ENCODE measurements at regions not wholly inside any gene's neighbourhood (a gene's known extent, or its start where the extent isn't known, plus 50 kb on each side); places are given as distances from the start of the nearest gene placed in this dataset.

DNA sequence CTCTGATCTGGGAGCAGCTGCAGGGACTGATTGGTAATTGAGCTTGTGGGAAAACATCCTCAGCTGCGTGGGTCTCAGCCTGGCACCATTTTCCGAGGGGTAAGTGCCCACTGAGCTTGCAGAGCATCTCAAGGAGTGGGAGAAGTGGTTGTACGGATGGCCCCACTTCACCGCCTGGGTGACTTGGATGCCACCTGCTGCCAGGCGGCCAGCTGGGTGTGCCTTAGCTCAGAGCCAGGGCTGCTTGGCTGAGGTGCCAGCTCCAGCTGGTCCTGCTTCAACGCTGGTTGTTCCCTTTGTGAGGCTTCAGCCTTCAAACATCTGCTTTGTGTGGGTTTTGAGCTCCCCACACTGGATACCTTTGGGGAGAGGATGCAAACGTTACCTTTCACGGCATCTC, 482.7 kb upstream of the EEF2KMT start:
- intact Hi-C loops (cut with micrococcal nuclease; ENCODE audit: unreplicated experiment) = no loop called here
- no peak for TF ChIP-seq EZH2phosphoT487 (IDR thresholded peaks at IDR 0.05; ENCODE audit: borderline replicate concordance, low read depth, low read length)
- TF ChIP-seq, protein P1, sequence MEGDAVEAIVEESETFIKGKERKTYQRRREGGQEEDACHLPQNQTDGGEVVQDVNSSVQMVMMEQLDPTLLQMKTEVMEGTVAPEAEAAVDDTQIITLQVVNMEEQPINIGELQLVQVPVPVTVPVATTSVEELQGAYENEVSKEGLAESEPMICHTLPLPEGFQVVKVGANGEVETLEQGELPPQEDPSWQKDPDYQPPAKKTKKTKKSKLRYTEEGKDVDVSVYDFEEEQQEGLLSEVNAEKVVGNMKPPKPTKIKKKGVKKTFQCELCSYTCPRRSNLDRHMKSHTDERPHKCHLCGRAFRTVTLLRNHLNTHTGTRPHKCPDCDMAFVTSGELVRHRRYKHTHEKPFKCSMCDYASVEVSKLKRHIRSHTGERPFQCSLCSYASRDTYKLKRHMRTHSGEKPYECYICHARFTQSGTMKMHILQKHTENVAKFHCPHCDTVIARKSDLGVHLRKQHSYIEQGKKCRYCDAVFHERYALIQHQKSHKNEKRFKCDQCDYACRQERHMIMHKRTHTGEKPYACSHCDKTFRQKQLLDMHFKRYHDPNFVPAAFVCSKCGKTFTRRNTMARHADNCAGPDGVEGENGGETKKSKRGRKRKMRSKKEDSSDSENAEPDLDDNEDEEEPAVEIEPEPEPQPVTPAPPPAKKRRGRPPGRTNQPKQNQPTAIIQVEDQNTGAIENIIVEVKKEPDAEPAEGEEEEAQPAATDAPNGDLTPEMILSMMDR (conservative IDR thresholded peaks at IDR 0.05; ENCODE audit: low read length) = no peak

DNA sequence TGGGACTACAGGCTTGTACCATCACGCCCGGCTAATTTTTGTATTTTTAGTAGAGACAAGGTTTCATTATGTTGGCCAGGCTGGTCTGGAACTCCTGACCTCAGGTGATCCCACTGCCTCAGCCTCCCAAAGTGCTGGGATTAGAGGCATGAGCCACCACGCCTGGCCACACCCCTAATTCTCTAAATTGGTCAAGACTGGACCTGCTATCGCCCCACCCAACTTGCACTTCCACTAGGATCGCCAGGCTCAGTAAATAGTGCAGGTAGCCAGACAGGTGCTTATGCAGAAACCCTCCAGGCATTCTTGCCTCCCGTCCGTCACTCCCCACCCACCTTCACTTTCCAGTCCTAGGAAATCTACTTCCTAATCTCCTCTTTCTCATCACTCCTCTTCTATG, 481.4 kb upstream of the EEF2KMT start:
- no peak for DNase-seq (ENCODE audit: low spot score)
- no peak overlapping the region for H3K4me2 ChIP-seq (ENCODE audit: low read length)
- POLR2A ChIA-PET = interaction anchor here (0.7 kb wide), 1 partner anchor 1542 kb away, joined by 3 read pairs; no protein-coding TSS in a partner anchor
- CTCF ChIA-PET (ENCODE audit: unreplicated experiment) = no interaction called here
- BruUV-seq (replicated peaks) = no TSS peak
- TF ChIP-seq EZH2phosphoT487 (IDR thresholded peaks at IDR 0.05; ENCODE audit: borderline replicate concordance, low read depth, low read length) = no peak
- TF ChIP-seq, protein P1 (conservative IDR thresholded peaks at IDR 0.05; ENCODE audit: low read length) = no peak
- no peak overlapping the region for H3K4me3 ChIP-seq (ENCODE audit: low read depth, low read length, poor library complexity, severe bottlenecking)
- no peaks in the 10 kb centered on the region for H3K4me1 ChIP-seq (ENCODE audit: insufficient read depth, low read length, poor library complexity, severe bottlenecking)
- H3K9me2 ChIP-seq (ENCODE audit: insufficient read depth, low read length) = no peaks in the 10 kb centered on the region
- H3K36me3 ChIP-seq (ENCODE audit: insufficient read depth, low read length) = no peaks in the 10 kb centered on the region
- H3K79me2 ChIP-seq (ENCODE audit: insufficient read depth, low read depth, low read length) = no peaks in the 10 kb centered on the region
- no peaks in the 10 kb centered on the region for H4K20me1 ChIP-seq (ENCODE audit: insufficient read depth, low read length)
- no peaks in the 10 kb centered on the region for H3K9me3 ChIP-seq (ENCODE audit: low read length)
- intact Hi-C loops (cut with micrococcal nuclease; ENCODE audit: unreplicated experiment) = no loop called here
- no peak overlapping the region for H2AFZ ChIP-seq (ENCODE audit: low read length)
- no peak overlapping the region for H3K27ac ChIP-seq (ENCODE audit: low read depth, low read length, poor library complexity, severe bottlenecking)

More for the DNA sequence above, 482.7 kb upstream of the EEF2KMT start:
- no peaks in the 10 kb centered on the region for H3K4me1 ChIP-seq (ENCODE audit: insufficient read depth, low read length, poor library complexity, severe bottlenecking)
- H3K4me2 ChIP-seq (ENCODE audit: low read length) = no peak overlapping the region
- no peaks in the 10 kb centered on the region for H3K9me2 ChIP-seq (ENCODE audit: insufficient read depth, low read length)
- H3K79me2 ChIP-seq (ENCODE audit: insufficient read depth, low read depth, low read length) = no peaks in the 10 kb centered on the region
- H3K4me3 ChIP-seq (ENCODE audit: low read depth, low read length, poor library complexity, severe bottlenecking) = no peak overlapping the region
- H3K9me3 ChIP-seq (ENCODE audit: low read length) = no peaks in the 10 kb centered on the region
- H3K27ac ChIP-seq (ENCODE audit: low read depth, low read length, poor library complexity, severe bottlenecking) = no peak overlapping the region
- DNase-seq (ENCODE audit: low spot score) = no peak
- H3K36me3 ChIP-seq (ENCODE audit: insufficient read depth, low read length) = no peaks in the 10 kb centered on the region
- CTCF ChIA-PET (ENCODE audit: unreplicated experiment) = no interaction called here
- BruUV-seq (replicated peaks) = no TSS peak
- POLR2A ChIA-PET = no interaction called here
- H2AFZ ChIP-seq (ENCODE audit: low read length) = no peak overlapping the region
- no peaks in the 10 kb centered on the region for H4K20me1 ChIP-seq (ENCODE audit: insufficient read depth, low read length)

DNA sequence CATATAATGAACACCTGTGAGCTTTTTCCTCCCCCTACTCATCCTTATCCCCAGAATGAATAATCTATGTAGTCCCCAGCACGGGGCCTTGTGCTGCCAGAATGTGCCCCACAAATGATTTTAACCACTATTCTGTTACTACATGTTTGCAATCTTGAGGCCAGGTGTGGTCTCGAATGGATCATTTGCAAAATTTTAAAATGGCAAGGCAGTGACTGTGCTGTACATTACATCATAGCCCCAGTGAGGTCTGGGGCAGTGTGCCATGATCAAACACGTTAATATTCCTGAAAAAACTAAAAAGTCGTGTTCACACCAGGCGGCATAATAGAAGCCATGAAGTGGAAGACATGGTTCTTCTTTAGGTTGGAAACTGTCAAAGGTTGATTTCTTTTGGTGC, 479.9 kb upstream of the EEF2KMT start:
- no peak for DNase-seq (ENCODE audit: low spot score)
- no peaks in the 10 kb centered on the region for H3K79me2 ChIP-seq (ENCODE audit: insufficient read depth, low read depth, low read length)
- no peaks in the 10 kb centered on the region for H3K9me2 ChIP-seq (ENCODE audit: insufficient read depth, low read length)
- H2AFZ ChIP-seq (ENCODE audit: low read length) = no peak overlapping the region
- CTCF ChIA-PET (ENCODE audit: unreplicated experiment) = no interaction called here
- H3K4me1 ChIP-seq (ENCODE audit: insufficient read depth, low read length, poor library complexity, severe bottlenecking) = no peaks in the 10 kb centered on the region
- TF ChIP-seq, protein P1 (conservative IDR thresholded peaks at IDR 0.05; ENCODE audit: low read length) = no peak
- BruUV-seq (replicated peaks) = no TSS peak
- H4K20me1 ChIP-seq (ENCODE audit: insufficient read depth, low read length) = no peaks in the 10 kb centered on the region
- H3K9me3 ChIP-seq (ENCODE audit: low read length) = no peaks in the 10 kb centered on the region
- no peak overlapping the region for H3K4me3 ChIP-seq (ENCODE audit: low read depth, low read length, poor library complexity, severe bottlenecking)
- no peaks in the 10 kb centered on the region for H3K36me3 ChIP-seq (ENCODE audit: insufficient read depth, low read length)
- H3K4me2 ChIP-seq (ENCODE audit: low read length) = no peak overlapping the region
- H3K27ac ChIP-seq (ENCODE audit: low read depth, low read length, poor library complexity, severe bottlenecking) = no peak overlapping the region
- POLR2A ChIA-PET = no interaction called here
- intact Hi-C loops (cut with micrococcal nuclease; ENCODE audit: unreplicated experiment) = no loop called here
